ENCODE measurements at regions not wholly inside any gene's neighbourhood (a gene's known extent, or its start where the extent isn't known, plus 50 kb on each side); places are given as distances from the start of the nearest gene placed in this dataset.
"Not testable (repeated sequence)": the region's sequence is repeated elsewhere in the genome, so short reads cannot be mapped to it uniquely, and the experiment has no call there.

DNA sequence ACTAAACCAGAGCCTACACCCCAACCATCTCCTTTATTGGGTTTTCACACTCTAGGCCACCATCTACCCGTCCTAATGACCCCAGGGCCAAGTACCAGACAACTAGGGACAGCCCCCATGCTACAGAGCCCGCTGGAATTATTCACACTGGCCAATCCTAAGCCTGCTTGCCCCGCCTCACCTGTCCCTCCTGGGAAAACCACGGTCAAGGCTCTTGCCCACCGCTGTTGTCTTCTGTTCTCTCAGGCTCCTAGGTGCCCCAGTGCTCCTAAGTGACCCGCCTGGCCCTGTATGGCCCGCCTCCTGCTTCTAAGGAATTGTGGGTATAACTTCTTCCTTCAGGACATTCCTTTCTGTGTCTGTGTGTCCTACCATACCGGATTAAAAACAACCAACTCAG lies 453.4 kb downstream of the CD83 start:
- no peak for DNase-seq
- intact Hi-C loops (cut with DNase I) = no loop called here

DNA sequence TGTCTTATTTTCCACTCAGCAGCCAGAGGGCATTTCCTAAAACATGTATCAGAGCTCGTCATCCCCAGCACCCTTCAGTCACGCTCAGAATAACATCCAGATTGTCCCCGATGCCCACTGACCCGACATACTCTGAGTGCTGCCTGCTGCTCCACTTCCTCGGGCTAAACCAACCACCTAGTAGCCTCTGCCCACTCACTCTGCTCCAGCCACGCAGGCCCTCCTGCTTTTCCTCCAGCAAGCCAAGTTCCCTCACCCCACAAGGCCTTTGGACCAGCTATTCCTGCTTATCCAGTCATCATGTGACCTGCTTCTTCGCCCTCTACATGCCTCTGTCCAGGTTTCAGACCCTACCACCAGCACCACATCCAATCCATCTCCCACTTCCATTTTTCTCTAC lies 454.2 kb downstream of the CD83 start:
- intact Hi-C loops (cut with DNase I) = no loop called here
- DNase-seq = no peak

DNA sequence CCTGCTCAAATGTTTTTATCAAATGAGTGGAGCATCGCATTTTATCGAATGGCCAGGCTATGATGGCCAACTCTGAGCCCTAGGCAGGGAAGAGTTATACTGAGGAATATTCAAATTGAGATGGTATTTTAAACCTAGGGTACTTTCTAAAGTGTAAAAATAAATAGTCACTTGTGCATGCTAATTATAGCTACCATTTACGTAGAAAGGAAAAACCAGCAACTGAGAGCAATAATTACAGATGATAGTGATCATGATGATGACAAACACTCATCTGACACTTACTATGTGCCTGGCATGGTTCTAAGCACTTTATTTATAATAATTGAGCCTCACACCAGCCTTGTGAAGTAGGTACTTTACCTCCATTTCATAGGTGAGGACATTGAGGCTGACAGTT lies 455.7 kb downstream of the CD83 start:
- DNase-seq = no peak
- intact Hi-C loops (cut with DNase I) = no loop called here

GRCh38 chr6:14573703-14574290 lies 456.2 kb downstream of the CD83 start:
- intact Hi-C loops (cut with DNase I) = no loop called here
- DNase-seq = no peak

- intact Hi-C loops (cut with DNase I) = no loop called here
Measured at GRCh38 chr6:14575961-14576360, 458.4 kb downstream of the CD83 start.

GRCh38 chr6:14578994-14579393 lies 461.4 kb downstream of the CD83 start:
- intact Hi-C loops (cut with DNase I) = no loop called here

More at GRCh38 chr6:14575961-14576360, 458.4 kb downstream of the CD83 start:
- no peak for DNase-seq

DNA sequence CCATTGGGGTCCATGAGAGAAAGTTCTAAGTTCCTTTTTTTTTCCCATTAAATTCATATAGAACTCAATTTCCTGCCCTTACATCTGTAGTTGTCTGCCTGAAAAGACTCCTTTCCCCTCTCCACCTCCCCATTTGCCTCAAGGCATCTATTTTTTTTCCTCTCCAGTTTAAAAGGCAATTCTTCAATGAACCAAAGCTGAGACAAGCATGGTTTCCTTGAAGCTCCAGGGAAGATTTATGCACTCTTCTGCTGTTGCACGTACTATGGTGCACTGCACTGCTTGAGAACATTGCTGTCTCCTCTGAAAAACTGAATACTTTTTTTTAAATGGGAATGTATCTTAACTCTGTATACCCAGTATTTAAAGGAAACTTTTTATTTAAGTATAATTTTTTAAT lies 465.2 kb downstream of the CD83 start:
- DNase-seq = no peak
- intact Hi-C loops (cut with DNase I) = no loop called here

More at GRCh38 chr6:14578994-14579393, 461.4 kb downstream of the CD83 start:
- no peak for DNase-seq

- intact Hi-C loops (cut with DNase I) = no loop called here
Measured at GRCh38 chr6:14583826-14584225, 466.3 kb downstream of the CD83 start.

DNA sequence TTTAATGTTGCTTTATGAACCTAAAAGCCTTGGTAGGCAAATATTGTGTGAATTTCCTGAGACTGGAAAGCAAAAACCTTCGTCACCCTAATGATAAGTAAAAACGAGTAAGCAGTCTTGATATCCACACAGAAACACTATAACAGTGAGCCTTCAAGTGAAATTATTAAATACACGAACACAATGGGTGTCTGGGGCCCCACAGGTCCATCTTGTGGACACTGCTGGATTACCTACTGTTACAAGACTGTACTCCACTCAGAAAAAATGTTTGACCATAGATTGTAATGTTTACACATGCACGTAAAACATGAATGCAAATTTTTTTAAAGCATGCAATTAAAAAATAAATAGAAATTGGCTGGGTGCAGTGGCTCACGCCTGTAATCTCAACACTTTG lies 466.9 kb downstream of the CD83 start:
- intact Hi-C loops (cut with DNase I) = no loop called here
- no peak for DNase-seq

More at GRCh38 chr6:14583826-14584225, 466.3 kb downstream of the CD83 start:
- no peak for DNase-seq

DNA sequence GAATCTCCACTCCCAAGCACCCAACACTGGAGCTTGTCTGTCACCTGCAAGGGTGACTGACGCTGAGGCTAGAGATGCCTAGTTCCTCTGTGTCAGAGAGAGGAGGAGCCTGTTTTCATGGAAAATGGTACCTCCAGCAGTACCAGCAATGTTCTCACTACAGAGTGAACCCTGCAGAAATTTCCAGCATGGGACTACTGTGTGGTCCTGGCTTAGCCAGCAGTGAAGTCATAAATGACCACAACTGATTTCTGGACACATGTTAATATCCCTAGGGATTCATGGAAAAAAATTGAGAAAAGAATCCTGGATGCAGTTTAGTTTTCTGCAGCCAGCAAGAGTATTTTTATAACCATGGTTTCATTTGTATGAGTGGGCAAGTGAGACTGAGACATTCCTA lies 468.1 kb downstream of the CD83 start:
- intact Hi-C loops (cut with DNase I) = no loop called here
- no peak for DNase-seq

DNA sequence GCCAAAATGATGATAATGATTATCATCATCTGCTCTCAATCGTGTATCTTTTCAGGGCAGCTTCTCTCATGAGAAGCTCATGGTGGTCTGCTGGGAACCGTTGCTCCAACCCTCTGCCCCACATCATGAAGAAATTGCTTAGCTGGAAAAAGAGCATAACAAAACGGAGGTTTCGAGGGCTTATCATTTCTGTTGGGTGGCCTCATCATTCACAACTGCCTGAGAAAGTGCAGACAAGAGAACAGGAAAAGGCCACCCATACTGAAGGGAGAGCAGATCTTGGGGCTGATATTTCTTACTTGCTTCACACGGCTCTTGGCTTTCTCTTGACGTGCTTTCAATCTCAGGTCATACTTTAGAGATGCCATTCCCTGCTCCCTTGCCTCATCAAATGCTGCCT lies 471.6 kb downstream of the CD83 start:
- DNase-seq = no peak
- intact Hi-C loops (cut with DNase I) = no loop called here

DNA sequence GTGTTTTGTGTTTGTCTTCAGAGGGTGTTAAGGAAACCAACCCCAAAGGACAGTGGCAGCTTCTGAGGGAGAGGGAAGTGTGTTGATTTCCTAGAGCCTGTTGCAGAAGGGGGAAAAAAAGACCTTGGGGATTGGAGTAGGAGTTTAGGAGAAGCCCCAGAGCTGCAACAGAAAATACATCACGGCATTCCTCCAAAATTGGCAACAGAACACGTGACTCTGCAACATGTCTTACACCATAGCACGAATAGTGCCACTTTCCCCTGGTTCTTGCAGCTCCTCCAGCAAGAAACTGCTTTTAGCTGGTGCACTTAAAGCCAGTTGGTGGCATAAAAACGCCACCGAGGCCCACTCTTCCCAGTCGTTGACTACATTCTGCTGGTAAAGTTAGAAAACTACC lies 473.0 kb downstream of the CD83 start:
- no peak for DNase-seq
- intact Hi-C loops (cut with DNase I) = no loop called here

- DNase-seq = no peak
- intact Hi-C loops (cut with DNase I) = no loop called here
Measured at GRCh38 chr6:14591998-14592397, 474.4 kb downstream of the CD83 start.

DNA sequence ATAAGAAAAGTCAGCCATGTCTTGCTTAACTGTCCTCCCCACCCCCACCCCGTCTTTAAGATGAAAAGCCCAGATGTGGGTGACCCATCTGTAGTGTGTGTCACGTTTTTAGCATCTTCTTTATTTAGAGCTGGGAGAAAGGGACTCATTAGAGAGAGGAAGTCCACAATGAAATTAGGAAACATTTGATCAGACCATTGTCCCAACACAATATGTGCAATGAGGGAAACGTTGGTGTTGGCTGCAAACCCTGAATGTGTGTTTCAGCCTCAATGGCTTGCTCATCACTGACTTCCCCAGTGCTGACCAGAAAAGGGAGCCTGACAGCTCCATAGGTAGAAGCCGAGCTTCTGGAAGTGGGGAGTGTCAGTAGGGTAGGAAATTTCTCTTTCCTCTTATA lies 475.7 kb downstream of the CD83 start:
- intact Hi-C loops (cut with DNase I) = no loop called here
- no peak for DNase-seq

GRCh38 chr6:14595751-14596150 lies 478.2 kb downstream of the CD83 start:
- DNase-seq = no peak
- intact Hi-C loops (cut with DNase I) = no loop called here

DNA sequence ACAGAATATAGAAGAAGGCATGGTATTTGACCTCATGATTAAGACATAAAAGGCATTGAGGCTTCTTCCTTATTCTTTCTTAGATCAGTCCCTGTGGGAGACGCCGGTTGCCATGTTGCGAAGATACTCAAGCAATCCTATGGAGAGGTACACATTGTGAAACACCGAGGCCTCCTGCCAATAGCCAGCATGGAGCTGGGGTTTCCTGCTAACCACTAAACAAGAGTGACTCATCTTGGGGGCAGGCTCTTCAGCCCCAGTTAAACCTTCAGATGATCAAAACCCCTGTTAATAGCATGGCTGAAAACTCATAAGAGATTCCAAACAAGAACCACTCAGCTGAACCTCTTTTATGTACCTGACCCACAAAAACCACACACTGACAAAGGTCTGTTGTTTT lies 478.8 kb downstream of the CD83 start:
- DNase-seq = no peak

DNA sequence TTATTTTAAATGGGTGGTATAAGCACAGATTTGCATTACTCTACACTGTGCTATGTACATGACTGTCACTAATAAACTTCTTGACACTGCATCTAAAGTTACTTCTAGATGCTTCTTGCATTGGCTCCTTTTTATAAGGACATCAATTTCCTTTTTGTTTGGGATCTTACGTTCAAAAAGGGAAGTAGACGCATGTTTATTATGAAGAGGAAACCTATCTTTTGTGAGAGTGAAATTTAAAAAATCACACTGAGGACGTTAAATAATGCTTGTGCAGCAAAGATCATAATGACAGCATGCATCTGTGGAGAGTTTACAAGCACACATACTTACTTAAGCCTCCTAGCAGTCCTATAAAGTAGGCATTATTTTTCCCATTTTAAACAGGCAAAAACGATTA lies 479.5 kb downstream of the CD83 start:
- DNase-seq = no peak
- intact Hi-C loops (cut with DNase I) = no loop called here

More for the DNA sequence above, 478.8 kb downstream of the CD83 start:
- intact Hi-C loops (cut with DNase I) = no loop called here

DNA sequence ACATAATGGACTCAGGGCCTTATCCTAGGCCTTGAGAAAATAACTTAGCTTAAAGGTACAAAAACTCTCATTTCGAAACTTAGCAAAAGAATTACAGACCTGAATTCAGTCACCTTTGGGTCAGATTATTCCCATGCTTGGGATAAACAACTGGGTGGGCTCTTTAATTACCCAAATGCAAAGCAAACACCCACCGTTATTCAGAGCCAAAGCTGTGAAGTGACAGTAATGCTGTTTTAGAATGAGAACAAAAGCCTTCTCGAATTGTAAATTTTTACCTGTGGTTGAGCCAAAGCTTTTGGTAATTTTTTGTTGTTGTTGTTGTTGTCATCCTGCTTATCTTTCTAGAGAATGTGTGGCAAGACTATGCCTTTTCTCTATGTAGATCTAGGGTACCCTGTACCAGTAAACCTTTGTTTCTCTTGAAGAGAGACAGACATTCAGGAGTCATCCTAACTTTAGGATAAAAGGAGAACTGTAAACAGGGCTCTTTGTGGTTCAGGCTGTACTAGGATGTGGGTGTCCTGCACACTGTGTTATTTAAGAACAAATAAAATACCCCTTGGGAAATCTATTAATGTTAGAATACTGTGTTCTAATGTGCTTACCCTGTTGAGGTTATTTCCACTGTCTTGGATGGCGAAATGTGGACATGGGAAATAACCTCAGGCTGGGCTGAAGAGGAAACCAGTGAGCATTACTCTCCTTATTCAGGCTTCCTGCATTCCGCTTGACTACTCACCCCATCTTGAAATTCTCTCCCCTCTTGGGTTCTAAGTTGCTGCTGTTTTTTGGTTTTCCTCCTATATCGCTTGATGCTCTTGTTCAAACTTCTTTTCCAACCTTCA lies 480.7 kb downstream of the CD83 start:
- intact Hi-C loops (cut with DNase I) = no loop called here
- no peak for DNase-seq

DNA sequence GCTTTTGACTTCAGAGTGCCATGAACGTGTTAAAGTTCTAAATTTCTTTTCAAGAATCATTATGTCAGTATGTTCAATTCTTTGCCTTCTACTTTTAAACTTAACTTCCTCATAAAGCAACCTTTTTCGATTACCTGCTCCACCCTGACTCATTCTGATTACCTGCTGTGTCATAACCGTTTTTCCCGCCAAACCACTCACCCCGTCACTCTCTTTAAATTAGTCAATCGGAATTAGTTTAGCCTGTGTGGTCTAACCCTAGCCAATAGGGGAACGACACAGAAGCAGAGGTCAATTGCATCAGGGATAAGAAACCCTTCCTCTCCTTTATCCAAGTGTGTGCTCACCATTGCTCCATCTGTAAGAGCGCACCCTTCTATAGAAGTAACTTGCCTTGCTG lies 482.7 kb downstream of the CD83 start:
- DNase-seq; intact Hi-C loops (cut with DNase I): not testable (repeated sequence)

GRCh38 chr6:14601490-14601889 lies 483.9 kb downstream of the CD83 start:
- intact Hi-C loops (cut with DNase I) = no loop called here
- DNase-seq = no peak

DNA sequence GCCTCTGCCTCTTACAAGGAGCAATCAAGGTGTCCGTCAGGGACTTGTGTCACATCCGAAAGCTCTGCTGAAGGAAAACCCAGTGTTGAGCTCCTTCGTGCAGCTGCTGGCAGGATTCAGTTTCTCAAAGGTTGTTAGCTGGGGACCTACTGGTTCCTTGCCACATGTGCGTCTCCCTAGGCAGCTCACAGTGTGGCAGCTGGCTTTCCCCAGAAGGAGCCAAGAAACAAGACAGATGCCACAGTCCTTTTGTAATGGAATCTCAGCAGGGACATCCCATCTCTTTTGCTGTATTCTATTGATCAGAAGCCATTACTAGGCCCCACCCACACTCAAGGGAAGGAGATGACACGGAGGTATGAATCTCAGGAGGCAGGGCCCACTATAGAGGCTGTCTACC lies 488.8 kb downstream of the CD83 start:
- DNase-seq = no peak

GRCh38 chr6:14610141-14610540 lies 492.6 kb downstream of the CD83 start:
- DNase-seq = no peak
- intact Hi-C loops (cut with DNase I) = no loop called here

More for the DNA sequence above, 488.8 kb downstream of the CD83 start:
- intact Hi-C loops (cut with DNase I) = no loop called here

Measured in posterior cingulate gyrus (tissue), 11 donors.